GM18498 (cell line): ENCODE measurements at regions not wholly inside any gene's neighbourhood (a gene's known extent, or its start where the extent isn't known, plus 50 kb on each side); places are given as distances from the start of the nearest gene placed in this dataset.

ENCODE experiments used
- ATAC-seq: cut with Tn5 transposase; IDR thresholded peaks from one replicate; pipeline ENCODE4 v1.9.1; 2021; ENCODE audit warnings: mild to moderate bottlenecking, moderate library complexity; ENCODE audit not compliant: unreplicated experiment

GRCh38 chr2:167318581-167318980 lies 430.3 kb downstream of the XIRP2 start:
- ATAC-seq: no peak

GRCh38 chr2:167310442-167310841 lies 422.2 kb downstream of the XIRP2 start:
- ATAC-seq: no peak
